BJ (cell line): ENCODE measurements at regions not wholly inside any gene's neighbourhood (a gene's known extent, or its start where the extent isn't known, plus 50 kb on each side); places are given as distances from the start of the nearest gene placed in this dataset.

Experiments
- CTCF ChIA-PET: fragments of 350-600 bp; formaldehyde crosslinking; extraction: SDS; loops from one replicate; lab custom pipeline; 2021; ENCODE audit warnings: antibody characterized with exemption, inconsistent platforms; lab: Yijun Ruan, JAX
- POLR2A ChIA-PET: fragments of 300-600 bp; sonication (Branson Sonifier 250); formaldehyde crosslinking; extraction: SDS; loops from one replicate; lab custom pipeline; 2021; ENCODE audit warnings: antibody characterized with exemption; lab: Charles Lee
- DNase-seq: peaks from one replicate; pipeline ENCODE4 v3.0.0-alpha.2; 2011; ENCODE audit warnings: low read depth
- H3K27me3 ChIP-seq: 2 replicates; pipeline ENCODE4 v1.6.0; 2011; ENCODE audit warnings: low read length; ENCODE audit not compliant: control insufficient read depth, insufficient read depth
- H3K36me3 ChIP-seq: 2 replicates; pipeline ENCODE4 v1.5.1; 2011; ENCODE audit warnings: low read length; ENCODE audit not compliant: control insufficient read depth, insufficient read depth
- H3K4me3 ChIP-seq: 2 replicates; pipeline ENCODE4 v1.5.1; 2011; ENCODE audit warnings: low read depth, mild to moderate bottlenecking, control low read depth, low read length
- CTCF ChIP-seq: IDR thresholded peaks from 2 replicates; pipeline ENCODE4 v1.5.1; 2011; ENCODE audit warnings: low read depth, mild to moderate bottlenecking, control low read depth, inconsistent platforms, low read length, moderate library complexity; ENCODE audit not compliant: insufficient read depth

GRCh38 chr10:10846504-10846900, 171.2 kb upstream of the CELF2 start:
- H3K27me3 ChIP-seq: 0 out of 2 replicates have a peak, but pooled peaks cover 2% of the 10 kb centered on the region
- no peak overlapping the region for H3K4me3 ChIP-seq
- POLR2A ChIA-PET: no interaction called here
- CTCF ChIA-PET: interaction anchor here (1.4 to 1.9 kb wide), 3 partner anchors 11 to 14 kb away, joined by 3 to 5 read pairs (median 4); no protein-coding TSS in a partner anchor
- no peak for DNase-seq
- no peaks in the 10 kb centered on the region for H3K36me3 ChIP-seq
- no peak for TF ChIP-seq CTCF

- no peaks in the 10 kb centered on the region for H3K36me3 ChIP-seq
- 0 out of 2 replicates have a peak, but pooled peaks cover 2% of the 10 kb centered on the region for H3K27me3 ChIP-seq
- POLR2A ChIA-PET: no interaction called here
- no peak overlapping the region for H3K4me3 ChIP-seq
- no peak for TF ChIP-seq CTCF
- no peak for DNase-seq
- CTCF ChIA-PET: no interaction called here
Measured at GRCh38 chr10:10847387-10847786, 170.3 kb upstream of the CELF2 start.

DNA sequence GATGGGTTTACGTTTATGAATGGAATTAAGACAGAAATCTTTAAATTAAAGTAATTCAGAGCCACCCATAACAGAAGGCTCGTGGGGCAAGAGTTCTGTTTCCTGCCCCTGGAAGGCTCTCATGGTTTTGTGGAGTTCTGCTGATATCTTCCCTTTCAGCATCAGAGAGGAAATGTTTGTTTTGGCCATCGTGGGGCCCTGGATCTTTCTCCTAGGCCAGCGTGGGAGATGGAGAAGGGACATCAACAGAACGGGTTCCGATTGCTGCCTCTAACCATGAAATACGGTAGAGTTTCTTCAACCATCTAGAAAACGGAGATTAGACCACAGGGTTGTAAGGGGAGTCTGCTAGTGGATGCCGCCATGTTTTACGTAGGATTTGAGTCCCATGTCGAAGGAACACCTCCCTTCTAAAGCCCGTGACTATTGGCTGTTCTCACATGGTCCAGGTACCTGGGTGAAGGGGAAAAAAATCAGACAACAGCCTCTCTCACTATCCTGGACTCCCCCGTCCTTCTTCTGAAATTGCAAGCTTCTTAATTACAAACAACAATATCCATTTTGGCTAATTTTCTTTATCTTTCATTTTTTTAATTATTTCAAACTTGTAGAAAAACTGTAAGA, 169.1 kb upstream of the CELF2 start:
- Histone ChIP-seq H3K4me3 (no peak overlapping the region), H3K27me3 (0 out of 2 replicates have a peak, but pooled peaks cover 2% of the 10 kb centered on the region), H3K36me3 (no peaks in the 10 kb centered on the region)
- no peak for DNase-seq
- ChIA-PET POLR2A (no interaction called here), CTCF (no interaction called here)
- TF ChIP-seq CTCF: no peak

GRCh38 chr10:10849306-10849705, 168.4 kb upstream of the CELF2 start:
- CTCF ChIA-PET: no interaction called here
- TF ChIP-seq CTCF: no peak
- 0 out of 2 replicates have a peak, but pooled peaks cover 2% of the 10 kb centered on the region for H3K27me3 ChIP-seq
- no peak for DNase-seq
- POLR2A ChIA-PET: no interaction called here
- no peak overlapping the region for H3K4me3 ChIP-seq
- H3K36me3 ChIP-seq: no peaks in the 10 kb centered on the region

- Histone ChIP-seq H3K36me3 (no peaks in the 10 kb centered on the region), H3K27me3 (0 out of 2 replicates have a peak, but pooled peaks cover 2% of the 10 kb centered on the region), H3K4me3 (no peak overlapping the region)
- ChIA-PET POLR2A (no interaction called here), CTCF (no interaction called here)
- DNase-seq: no peak
- no peak for TF ChIP-seq CTCF
Measured at GRCh38 chr10:10850214-10850613, 167.5 kb upstream of the CELF2 start.
